SK-N-SH (cell line): ENCODE measurements at regions not wholly inside any gene's neighbourhood (a gene's known extent, or its start where the extent isn't known, plus 50 kb on each side); places are given as distances from the start of the nearest gene placed in this dataset.

Source experiments
- CTCF ChIA-PET: fragments of 300-600, 350-600 bp; formaldehyde crosslinking; extraction: SDS; loops from one replicate; lab custom pipeline; 2021; lab: Yijun Ruan, JAX
- POLR2A ChIA-PET: fragments of 350-600 bp; sonication (Branson Sonifier 250); formaldehyde crosslinking; extraction: SDS; loops from one replicate; lab custom pipeline; 2020; ENCODE audit warnings: antibody characterized with exemption, inconsistent platforms; lab: Yijun Ruan, JAX
- DNase-seq: peaks from one replicate; pipeline ENCODE4 v3.0.0; 2012
- H2AFZ ChIP-seq: fragments of 200-600 bp; sonication (generic); 2 replicates; pipeline ENCODE4 v1.8.1; 2016; ENCODE audit warnings: antibody characterized with exemption, mild to moderate bottlenecking, low read depth
- H3F3A ChIP-seq: fragments of 200-600 bp; sonication (generic); replicated peaks from 2 replicates; pipeline ENCODE3; 2016; ENCODE audit warnings: antibody characterized with exemption, mild to moderate bottlenecking; ENCODE audit not compliant: insufficient read depth
- H3K27ac ChIP-seq, 2 experiments: fragments of 200-500 bp in 1 of 2; fragments of 200-600 bp in 1 of 2; sonication (Bioruptor generic) in 1 of 2; sonication (generic), shearing (Covaris generic) in 1 of 2; 2 replicates each; pipeline versions ENCODE4 v1.5.1 to v1.6.1; 2014 to 2016; ENCODE audit warnings: low read depth in 2 of 2, inconsistent platforms in 1 of 2, low read length in 1 of 2, mild to moderate bottlenecking in 1 of 2, mixed read lengths in 1 of 2
- H3K27me3 ChIP-seq: fragments of 200-600 bp; sonication (generic), shearing (Covaris generic); 2 replicates; pipeline ENCODE4 v1.6.1; 2016; ENCODE audit warnings: mixed run types; ENCODE audit not compliant: insufficient read depth
- H3K36me3 ChIP-seq, 2 experiments: fragments of 200-500 bp in 1 of 2; fragments of 200-600 bp in 1 of 2; sonication (Bioruptor generic) in 1 of 2; sonication (generic) in 1 of 2; replicated peaks in 1 of 2; 2 replicates each; pipeline versions ENCODE3 to v1.5.1; 2014 to 2016; ENCODE audit warnings: low read length in 1 of 2, mild to moderate bottlenecking in 1 of 2; ENCODE audit not compliant: insufficient read depth in 2 of 2, control insufficient read depth in 1 of 2
- H3K4me1 ChIP-seq, 2 experiments: fragments of 200-500 bp in 1 of 2; fragments of 200-600 bp in 1 of 2; sonication (Bioruptor generic) in 1 of 2; sonication (generic), shearing (Covaris generic) in 1 of 2; 2 replicates each; pipeline versions ENCODE4 v1.5.1 to v1.6.1; 2014 to 2016; ENCODE audit warnings: low read depth in 1 of 2, low read length in 1 of 2, mixed run types in 1 of 2; ENCODE audit not compliant: insufficient read depth in 2 of 2, control insufficient read depth in 1 of 2
- H3K4me2 ChIP-seq: fragments of 200-600 bp; sonication (generic), shearing (Covaris generic); 2 replicates; pipeline ENCODE4 v1.6.1; 2017; ENCODE audit warnings: mixed run types
- H3K4me3 ChIP-seq, 2 experiments: fragments of 200-500 bp in 1 of 2; fragments of 200-600 bp in 1 of 2; sonication (Bioruptor generic) in 1 of 2; sonication (generic), shearing (Covaris generic) in 1 of 2; 2 replicates each; pipeline versions ENCODE4 v1.5.1 to v1.8.1; 2014 to 2016; ENCODE audit warnings: low read depth in 2 of 2, inconsistent platforms in 1 of 2, low read length in 1 of 2, mild to moderate bottlenecking in 1 of 2, mixed read lengths in 1 of 2, moderate library complexity in 1 of 2
- H3K79me2 ChIP-seq: fragments of 200-600 bp; sonication (generic); 2 replicates; pipeline ENCODE4 v1.8.1; 2017; ENCODE audit warnings: mild to moderate bottlenecking; ENCODE audit not compliant: insufficient read depth
- H3K9ac ChIP-seq: fragments of 200-600 bp; sonication (generic); 2 replicates; pipeline ENCODE4 v1.6.1; 2017; ENCODE audit warnings: mixed run types
- H3K9me2 ChIP-seq: fragments of 200-600 bp; sonication (generic); 2 replicates; pipeline ENCODE4 v1.6.1; 2017; ENCODE audit warnings: mixed run types
- H3K9me3 ChIP-seq: fragments of 200-600 bp; sonication (generic); 2 replicates; pipeline ENCODE4 v1.6.1; 2017; ENCODE audit warnings: mixed run types, mild to moderate bottlenecking, moderate library complexity
- H4K20me1 ChIP-seq: fragments of 200-600 bp; sonication (generic); 2 replicates; pipeline ENCODE4 v1.6.1; 2017; ENCODE audit warnings: mild to moderate bottlenecking, mixed run types; ENCODE audit not compliant: insufficient read depth
- ELF1 ChIP-seq: IDR thresholded peaks from 2 replicates; pipeline ENCODE4 v1.4.0; 2012
- EP300 ChIP-seq, 2 experiments: IDR thresholded peaks; 2 replicates each; pipeline versions ENCODE4 v1.4.0 to v1.6.1; 2012; ENCODE audit warnings: borderline replicate concordance in 1 of 2, low read depth in 1 of 2, low read length in 1 of 2
- FOXJ3 ChIP-seq: sonication (generic); formaldehyde crosslinking; IDR thresholded peaks from 2 replicates; pipeline ENCODE4 v1.5.1; 2020; ENCODE audit warnings: mild to moderate bottlenecking, missing genetic modification reagents
- GABPA ChIP-seq: IDR thresholded peaks from 2 replicates; pipeline ENCODE4 v1.4.0; 2012; ENCODE audit warnings: low read depth, mild to moderate bottlenecking
- JUND ChIP-seq: IDR thresholded peaks from 2 replicates; pipeline ENCODE4 v1.4.0; 2012
- MEF2A ChIP-seq: IDR thresholded peaks from 2 replicates; pipeline ENCODE4 v1.4.0; 2012; ENCODE audit warnings: low read depth, borderline replicate concordance
- POLR2AphosphoS5 ChIP-seq: IDR thresholded peaks from 2 replicates; pipeline ENCODE4 v1.6.1; 2012; ENCODE audit warnings: low read depth, low read length
- RAD21 ChIP-seq: IDR thresholded peaks from 2 replicates; pipeline ENCODE4 v1.6.1; 2012; ENCODE audit warnings: mild to moderate bottlenecking, low read length
- RCOR1 ChIP-seq: fragments of 150-350 bp; IDR thresholded peaks from 2 replicates; pipeline ENCODE4 v1.6.1; 2017; ENCODE audit warnings: antibody characterized with exemption, low read length
- RXRA ChIP-seq: IDR thresholded peaks from 2 replicates; pipeline ENCODE4 v1.4.0; 2012; ENCODE audit warnings: low read depth, mild to moderate bottlenecking, borderline replicate concordance
- TAF1 ChIP-seq: IDR thresholded peaks from 2 replicates; pipeline ENCODE4 v1.6.1; 2012; ENCODE audit warnings: low read depth, mild to moderate bottlenecking, low read length, moderate library complexity, borderline replicate concordance
- TCF12 ChIP-seq: IDR thresholded peaks from 2 replicates; pipeline ENCODE4 v1.4.0; 2012
- TEAD4 ChIP-seq: IDR thresholded peaks from 2 replicates; pipeline ENCODE4 v1.4.0; 2012; ENCODE audit warnings: mild to moderate bottlenecking, borderline replicate concordance; ENCODE audit not compliant: insufficient read depth
- WGBS: methylation state at CpG from one replicate; pipeline ENCODE4 v1.1.6; 2017; ENCODE audit warnings: low lambda C conversion rate; 5-methylcytosine and 5-hydroxymethylcytosine counted together
- TF ChIP-seq, protein P1 (sequence below): IDR thresholded peaks from 2 replicates; pipeline ENCODE4 v1.4.0; 2012; ENCODE audit warnings: low read depth
- TF ChIP-seq, protein P2 (sequence below): IDR thresholded peaks from 2 replicates; pipeline ENCODE4 v1.6.1; 2012; ENCODE audit warnings: mild to moderate bottlenecking, low read depth, low read length, moderate library complexity
- TF ChIP-seq, protein P3 (sequence below): fragments of 150-350 bp; IDR thresholded peaks from 2 replicates; pipeline ENCODE4 v1.6.1; 2016; ENCODE audit warnings: mild to moderate bottlenecking, low read depth, low read length
- TF ChIP-seq, protein P4 (sequence below): fragments of 200-600 bp; sonication (generic); IDR thresholded peaks from 2 replicates; pipeline ENCODE4 v1.6.1; 2017; ENCODE audit warnings: antibody characterized with exemption, mild to moderate bottlenecking, moderate library complexity

DNA sequence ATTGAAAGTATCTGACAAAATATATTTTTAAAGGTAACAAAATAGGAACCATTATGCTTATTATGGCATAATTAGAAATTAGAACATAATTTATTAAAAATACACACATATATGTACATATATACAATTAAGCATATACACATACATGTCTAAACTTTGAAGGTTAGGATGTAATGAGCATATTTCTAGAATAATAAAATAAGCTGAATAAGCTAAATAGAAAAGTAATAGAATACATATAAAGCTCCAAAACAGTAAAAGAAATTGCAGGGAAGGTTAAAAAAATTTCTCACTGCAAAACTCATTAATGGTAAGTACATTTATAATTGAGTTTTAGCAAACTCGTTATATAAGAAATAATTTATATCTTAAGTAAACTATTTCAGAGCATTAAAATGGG is 1561.5 kb upstream of the ZEB2 start:
- Histone ChIP-seq H3K4me3 (no peak overlapping the region), H3K9me2 (no peaks in the 10 kb centered on the region), H2AFZ (no peak overlapping the region), H3K9me3 (no peaks in the 10 kb centered on the region), H3K27ac (no peak overlapping the region), H4K20me1 (no peaks in the 10 kb centered on the region), H3K4me1 (no peaks in the 10 kb centered on the region), H3K36me3 (no peaks in the 10 kb centered on the region), H3K9ac (no peak overlapping the region), H3K79me2 (no peaks in the 10 kb centered on the region), H3K27me3 (no peaks in the 10 kb centered on the region), H3F3A (no peaks in the 10 kb centered on the region), H3K4me2 (no peak overlapping the region)
- ChIA-PET CTCF (no interaction called here), POLR2A (no interaction called here)
- TF ChIP-seq JUND (no peak), TAF1 (no peak), POLR2AphosphoS5 (no peak), TCF12 (no peak), RCOR1 (no peak), TEAD4 (no peak), ELF1 (no peak), FOXJ3 (CRISPR knock-in tag) (no peak)
- TF ChIP-seq, protein P1, sequence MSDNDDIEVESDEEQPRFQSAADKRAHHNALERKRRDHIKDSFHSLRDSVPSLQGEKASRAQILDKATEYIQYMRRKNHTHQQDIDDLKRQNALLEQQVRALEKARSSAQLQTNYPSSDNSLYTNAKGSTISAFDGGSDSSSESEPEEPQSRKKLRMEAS = no peak
- TF ChIP-seq, protein P2, sequence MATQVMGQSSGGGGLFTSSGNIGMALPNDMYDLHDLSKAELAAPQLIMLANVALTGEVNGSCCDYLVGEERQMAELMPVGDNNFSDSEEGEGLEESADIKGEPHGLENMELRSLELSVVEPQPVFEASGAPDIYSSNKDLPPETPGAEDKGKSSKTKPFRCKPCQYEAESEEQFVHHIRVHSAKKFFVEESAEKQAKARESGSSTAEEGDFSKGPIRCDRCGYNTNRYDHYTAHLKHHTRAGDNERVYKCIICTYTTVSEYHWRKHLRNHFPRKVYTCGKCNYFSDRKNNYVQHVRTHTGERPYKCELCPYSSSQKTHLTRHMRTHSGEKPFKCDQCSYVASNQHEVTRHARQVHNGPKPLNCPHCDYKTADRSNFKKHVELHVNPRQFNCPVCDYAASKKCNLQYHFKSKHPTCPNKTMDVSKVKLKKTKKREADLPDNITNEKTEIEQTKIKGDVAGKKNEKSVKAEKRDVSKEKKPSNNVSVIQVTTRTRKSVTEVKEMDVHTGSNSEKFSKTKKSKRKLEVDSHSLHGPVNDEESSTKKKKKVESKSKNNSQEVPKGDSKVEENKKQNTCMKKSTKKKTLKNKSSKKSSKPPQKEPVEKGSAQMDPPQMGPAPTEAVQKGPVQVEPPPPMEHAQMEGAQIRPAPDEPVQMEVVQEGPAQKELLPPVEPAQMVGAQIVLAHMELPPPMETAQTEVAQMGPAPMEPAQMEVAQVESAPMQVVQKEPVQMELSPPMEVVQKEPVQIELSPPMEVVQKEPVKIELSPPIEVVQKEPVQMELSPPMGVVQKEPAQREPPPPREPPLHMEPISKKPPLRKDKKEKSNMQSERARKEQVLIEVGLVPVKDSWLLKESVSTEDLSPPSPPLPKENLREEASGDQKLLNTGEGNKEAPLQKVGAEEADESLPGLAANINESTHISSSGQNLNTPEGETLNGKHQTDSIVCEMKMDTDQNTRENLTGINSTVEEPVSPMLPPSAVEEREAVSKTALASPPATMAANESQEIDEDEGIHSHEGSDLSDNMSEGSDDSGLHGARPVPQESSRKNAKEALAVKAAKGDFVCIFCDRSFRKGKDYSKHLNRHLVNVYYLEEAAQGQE = no peak
- TF ChIP-seq, protein P3, sequence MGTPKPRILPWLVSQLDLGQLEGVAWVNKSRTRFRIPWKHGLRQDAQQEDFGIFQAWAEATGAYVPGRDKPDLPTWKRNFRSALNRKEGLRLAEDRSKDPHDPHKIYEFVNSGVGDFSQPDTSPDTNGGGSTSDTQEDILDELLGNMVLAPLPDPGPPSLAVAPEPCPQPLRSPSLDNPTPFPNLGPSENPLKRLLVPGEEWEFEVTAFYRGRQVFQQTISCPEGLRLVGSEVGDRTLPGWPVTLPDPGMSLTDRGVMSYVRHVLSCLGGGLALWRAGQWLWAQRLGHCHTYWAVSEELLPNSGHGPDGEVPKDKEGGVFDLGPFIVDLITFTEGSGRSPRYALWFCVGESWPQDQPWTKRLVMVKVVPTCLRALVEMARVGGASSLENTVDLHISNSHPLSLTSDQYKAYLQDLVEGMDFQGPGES = no peak
- 32% methylated on average over 1 of the region's 1 CpG for WGBS
- DNase-seq = no peak

DNA sequence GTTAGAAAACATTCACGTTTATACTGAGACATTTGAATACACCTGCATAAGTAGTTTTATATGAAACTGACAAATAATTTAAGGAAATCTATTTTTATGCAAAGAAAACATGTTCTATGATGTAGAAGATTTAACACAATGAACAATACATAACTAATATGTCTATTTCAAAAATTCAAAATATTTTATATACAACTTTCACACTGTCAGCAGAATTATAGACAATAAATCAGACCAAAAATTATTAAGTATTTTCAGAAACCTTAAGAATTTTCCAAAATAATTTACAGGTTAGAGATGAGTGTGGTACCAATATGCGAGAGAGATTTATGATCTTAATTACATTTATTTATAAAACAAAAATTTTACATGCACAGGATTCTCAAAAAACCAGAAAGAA is 1561.0 kb upstream of the ZEB2 start:
- Histone ChIP-seq H3K9me2 (no peaks in the 10 kb centered on the region), H4K20me1 (no peaks in the 10 kb centered on the region), H2AFZ (no peak overlapping the region), H3K79me2 (no peaks in the 10 kb centered on the region), H3K9ac (no peak overlapping the region), H3K27me3 (no peaks in the 10 kb centered on the region), H3F3A (no peaks in the 10 kb centered on the region), H3K27ac (no peak overlapping the region), H3K4me3 (no peak overlapping the region), H3K36me3 (no peaks in the 10 kb centered on the region), H3K9me3 (no peaks in the 10 kb centered on the region), H3K4me2 (no peak overlapping the region), H3K4me1 (no peaks in the 10 kb centered on the region)
- TF ChIP-seq GABPA (no peak), RAD21 (no peak), MEF2A (no peak), ELF1 (no peak), EP300 (IDR thresholded peaks at IDR 0.05; ENCODE audit: borderline replicate concordance in 1 of 2, low read depth in 1 of 2, low read length in 1 of 2) (no peak), RXRA (no peak)
- TF ChIP-seq, protein P2 = no peak
- TF ChIP-seq, protein P1 = no peak
- TF ChIP-seq, protein P4, sequence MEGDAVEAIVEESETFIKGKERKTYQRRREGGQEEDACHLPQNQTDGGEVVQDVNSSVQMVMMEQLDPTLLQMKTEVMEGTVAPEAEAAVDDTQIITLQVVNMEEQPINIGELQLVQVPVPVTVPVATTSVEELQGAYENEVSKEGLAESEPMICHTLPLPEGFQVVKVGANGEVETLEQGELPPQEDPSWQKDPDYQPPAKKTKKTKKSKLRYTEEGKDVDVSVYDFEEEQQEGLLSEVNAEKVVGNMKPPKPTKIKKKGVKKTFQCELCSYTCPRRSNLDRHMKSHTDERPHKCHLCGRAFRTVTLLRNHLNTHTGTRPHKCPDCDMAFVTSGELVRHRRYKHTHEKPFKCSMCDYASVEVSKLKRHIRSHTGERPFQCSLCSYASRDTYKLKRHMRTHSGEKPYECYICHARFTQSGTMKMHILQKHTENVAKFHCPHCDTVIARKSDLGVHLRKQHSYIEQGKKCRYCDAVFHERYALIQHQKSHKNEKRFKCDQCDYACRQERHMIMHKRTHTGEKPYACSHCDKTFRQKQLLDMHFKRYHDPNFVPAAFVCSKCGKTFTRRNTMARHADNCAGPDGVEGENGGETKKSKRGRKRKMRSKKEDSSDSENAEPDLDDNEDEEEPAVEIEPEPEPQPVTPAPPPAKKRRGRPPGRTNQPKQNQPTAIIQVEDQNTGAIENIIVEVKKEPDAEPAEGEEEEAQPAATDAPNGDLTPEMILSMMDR = no peak
- WGBS = 75% methylated on average over 2 of the region's 2 CpGs
- no peak for DNase-seq
- CTCF ChIA-PET = no interaction called here
- POLR2A ChIA-PET = no interaction called here
